Esophagus (tissue), 2 donors: ENCODE measurements at regions not wholly inside any gene's neighbourhood (a gene's known extent, or its start where the extent isn't known, plus 50 kb on each side); places are given as distances from the start of the nearest gene placed in this dataset.

Experiments used
- H3K27ac ChIP-seq, 2 donors: one replicate each; pipeline ENCODE4 v1.5.1; 2013; ENCODE audit warnings: low read depth in 2 of 2, mild to moderate bottlenecking in 2 of 2, inconsistent platforms in 1 of 2, low read length in 1 of 2, moderate library complexity in 1 of 2
- H3K27me3 ChIP-seq, 2 donors: one replicate each; pipeline ENCODE4 v1.6.1; 2013; ENCODE audit warnings: low read length in 2 of 2, control low read depth in 1 of 2, mild to moderate bottlenecking in 1 of 2; ENCODE audit not compliant: insufficient read depth in 2 of 2, control insufficient read depth in 1 of 2
- H3K36me3 ChIP-seq, 2 donors: one replicate each; pipeline ENCODE4 v1.6.1; 2013; ENCODE audit warnings: low read length in 1 of 2; ENCODE audit not compliant: control insufficient read depth in 2 of 2, insufficient read depth in 2 of 2
- H3K4me1 ChIP-seq, 2 donors: one replicate each; pipeline ENCODE4 v1.6.1; 2013; ENCODE audit warnings: low read length in 1 of 2; ENCODE audit not compliant: control insufficient read depth in 2 of 2, insufficient read depth in 2 of 2
- H3K4me3 ChIP-seq, 2 donors: one replicate each; pipeline ENCODE4 v1.5.1; 2013; ENCODE audit warnings: low read length in 2 of 2, mild to moderate bottlenecking in 2 of 2, low read depth in 1 of 2, moderate library complexity in 1 of 2
- H3K9me3 ChIP-seq, 2 donors: one replicate each; pipeline ENCODE4 v1.6.1; 2013; ENCODE audit warnings: mild to moderate bottlenecking in 2 of 2, low read depth in 1 of 2, low read length in 1 of 2, moderate library complexity in 1 of 2; ENCODE audit not compliant: control insufficient read depth in 2 of 2, insufficient read depth in 1 of 2
- WGBS, 2 donors: extraction: QIAGEN DNeasy Blood & Tissue Kit; methylation state at CpG; one replicate each; pipeline ENCODE4 v1.1.7; 2013; 5-methylcytosine and 5-hydroxymethylcytosine counted together
- donor health status: healthy with polysubstance abuse.
- donor health status: Bipolar disorder and iron deficiency.

DNA sequence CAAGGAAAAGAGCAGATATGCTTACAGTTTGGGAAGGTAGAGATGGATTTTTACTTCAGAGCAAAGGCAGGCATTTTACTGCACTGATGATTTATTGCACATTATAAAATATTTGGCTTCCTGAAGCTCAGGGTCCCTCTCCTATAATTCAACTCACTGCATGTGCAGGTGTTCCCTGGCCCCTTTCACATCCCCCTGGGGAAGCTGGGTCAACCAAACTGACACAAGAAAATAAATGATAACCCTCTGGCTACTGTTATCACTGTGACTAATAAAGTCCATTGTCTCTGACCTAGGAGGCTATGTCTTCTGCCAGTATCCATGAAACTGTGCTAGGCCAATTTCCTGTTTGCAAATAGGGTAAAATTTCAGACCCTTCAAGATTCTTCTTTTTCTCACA, 163.1 kb downstream of the ARL6IP6 start:
- Histone ChIP-seq H3K27me3 (no peaks in the 10 kb centered on the region), H3K4me1 (peaks cover 0 to 2% of the 10 kb centered on the region in 2 donors), H3K27ac (no peak overlapping the region), H3K4me3 (no peak overlapping the region), H3K9me3 (no peaks in the 10 kb centered on the region), H3K36me3 (no peaks in the 10 kb centered on the region)

DNA sequence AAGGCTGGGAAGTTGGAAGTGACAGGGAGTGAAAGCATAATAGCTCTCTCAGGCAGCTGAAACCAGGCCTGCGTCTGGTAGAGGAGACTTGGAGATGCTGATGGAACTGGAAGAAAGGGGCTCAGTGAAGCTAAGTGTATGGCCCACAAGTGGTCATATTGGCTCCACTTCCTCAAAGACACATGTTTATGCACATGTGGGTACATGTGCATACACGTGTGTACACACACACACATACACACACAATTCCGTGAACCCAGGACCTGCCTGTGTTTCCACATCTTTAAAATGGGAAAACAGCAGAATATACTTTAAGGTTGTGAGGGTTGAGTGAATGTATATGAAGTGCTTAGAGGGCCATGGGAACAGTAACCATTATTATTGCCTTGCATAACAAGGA, 160.9 kb downstream of the ARL6IP6 start:
- H3K36me3 ChIP-seq, result no peaks in the 10 kb centered on the region
- H3K27ac ChIP-seq, result no peak overlapping the region
- peaks cover 2% of the 10 kb centered on the region in 2 donors for H3K4me1 ChIP-seq
- 84 to 88% methylated on average over 3 of the region's 3 CpGs for WGBS, 2 donors
- no peak overlapping the region for H3K4me3 ChIP-seq
- H3K27me3 ChIP-seq, result no peaks in the 10 kb centered on the region
- H3K9me3 ChIP-seq, result no peaks in the 10 kb centered on the region

DNA sequence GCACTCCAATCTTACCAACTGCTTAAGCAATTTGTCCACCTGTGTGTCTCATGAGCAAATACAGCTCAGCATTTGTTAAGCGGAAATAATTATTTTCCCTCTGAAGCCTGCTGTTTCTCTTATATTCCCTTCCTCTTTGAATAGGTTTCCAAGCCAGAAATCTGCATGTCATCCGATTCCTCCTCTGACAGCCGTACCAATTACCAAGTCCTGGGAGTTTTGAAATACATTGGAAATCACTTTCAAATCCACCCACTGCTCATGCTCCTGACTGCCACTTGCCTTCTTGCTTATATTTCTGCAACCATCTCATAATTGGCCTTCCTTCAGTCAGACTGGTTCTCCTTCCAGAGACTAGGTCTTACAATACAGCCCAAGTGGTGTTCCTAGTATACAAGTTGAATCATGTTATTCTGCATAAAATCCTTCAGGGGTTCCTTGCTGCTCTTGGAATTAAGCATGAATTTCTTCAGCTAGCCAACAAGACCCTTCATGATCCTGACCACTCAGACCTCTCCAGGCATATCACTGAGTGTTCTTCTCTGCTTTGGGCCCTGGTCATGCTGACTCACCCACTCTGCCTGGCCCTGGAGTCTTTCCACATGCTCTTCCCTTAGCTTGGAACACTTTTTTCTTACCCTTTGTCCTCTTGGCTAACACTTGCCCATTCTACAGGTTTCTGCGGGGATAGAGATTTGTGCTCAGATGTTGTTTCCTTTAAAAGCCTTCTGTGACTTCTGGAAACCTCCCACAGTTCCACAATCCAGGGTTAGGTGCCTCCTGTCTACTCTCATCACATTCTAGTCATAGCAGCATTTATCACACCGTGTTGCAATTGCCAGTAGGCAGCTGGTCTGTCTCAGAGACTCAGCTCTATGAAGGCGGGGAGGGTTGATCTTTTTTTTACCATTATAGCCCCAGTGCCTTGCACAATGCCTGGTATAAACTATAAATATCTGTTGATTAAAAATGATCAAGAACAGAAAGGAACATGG, 157.6 kb downstream of the ARL6IP6 start:
- H3K27ac ChIP-seq, result peak overlapping the region in 1 of 2 donors; percentile 33
- no peaks in the 10 kb centered on the region for H3K36me3 ChIP-seq
- H3K4me1 ChIP-seq, result peaks cover 2% of the 10 kb centered on the region in 2 donors
- 49 to 58% methylated on average over 6 of the region's 6 CpGs for WGBS, 2 donors
- no peak overlapping the region for H3K4me3 ChIP-seq
- no peaks in the 10 kb centered on the region for H3K27me3 ChIP-seq
- no peaks in the 10 kb centered on the region for H3K9me3 ChIP-seq

DNA sequence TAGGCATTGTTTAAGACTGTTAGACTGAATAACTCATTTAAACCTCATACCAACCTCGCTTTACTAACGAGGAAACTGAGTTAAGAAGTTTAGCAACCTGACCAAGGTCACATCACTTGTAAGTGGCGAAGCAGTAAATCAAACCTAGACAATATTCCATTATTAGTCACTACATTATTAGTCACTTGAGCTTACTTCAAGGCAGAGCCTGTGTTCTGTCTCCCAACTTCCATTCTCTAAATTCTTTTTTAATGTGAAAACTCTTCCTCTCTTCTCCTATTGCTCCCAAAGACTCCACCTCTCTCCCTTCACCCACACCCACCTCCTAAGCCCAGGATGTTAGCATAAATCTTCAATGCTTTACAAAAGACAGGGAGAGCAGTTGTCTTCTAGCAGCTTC, 156.5 kb downstream of the ARL6IP6 start:
- Histone ChIP-seq H3K4me1 (peaks cover 2% of the 10 kb centered on the region in 2 donors), H3K27me3 (no peaks in the 10 kb centered on the region), H3K4me3 (no peak overlapping the region), H3K9me3 (no peaks in the 10 kb centered on the region), H3K36me3 (no peaks in the 10 kb centered on the region), H3K27ac (no peak overlapping the region)
- 67 to 71% methylated on average over 3 of the region's 3 CpGs for WGBS, 2 donors

DNA sequence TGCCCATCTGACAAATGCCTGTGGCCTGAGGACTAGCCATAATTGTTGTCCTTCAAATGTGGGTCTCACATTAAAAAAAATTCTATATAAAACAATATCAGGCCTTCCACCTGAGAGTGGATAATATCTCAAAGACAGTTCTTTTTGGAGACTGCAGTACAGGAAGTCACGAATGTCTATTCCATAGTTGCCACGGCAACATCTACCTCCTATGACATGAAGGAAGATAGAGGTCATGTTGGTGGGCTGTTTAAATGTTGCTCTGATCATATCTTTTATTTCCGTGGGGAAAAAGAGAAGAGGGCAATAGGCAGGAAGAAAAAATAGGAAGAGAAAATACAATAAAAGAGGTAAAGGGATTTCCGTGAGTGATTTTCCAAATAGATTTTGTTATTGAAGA, 151.8 kb downstream of the ARL6IP6 start:
- H3K4me3 ChIP-seq, result no peak overlapping the region
- H3K27ac ChIP-seq, result no peak overlapping the region
- WGBS, 2 donors, result 81 to 87% methylated on average over 4 of the region's 4 CpGs
- H3K36me3 ChIP-seq, result no peaks in the 10 kb centered on the region
- no peaks in the 10 kb centered on the region for H3K9me3 ChIP-seq
- H3K4me1 ChIP-seq, result no peaks in the 10 kb centered on the region
- no peaks in the 10 kb centered on the region for H3K27me3 ChIP-seq

DNA sequence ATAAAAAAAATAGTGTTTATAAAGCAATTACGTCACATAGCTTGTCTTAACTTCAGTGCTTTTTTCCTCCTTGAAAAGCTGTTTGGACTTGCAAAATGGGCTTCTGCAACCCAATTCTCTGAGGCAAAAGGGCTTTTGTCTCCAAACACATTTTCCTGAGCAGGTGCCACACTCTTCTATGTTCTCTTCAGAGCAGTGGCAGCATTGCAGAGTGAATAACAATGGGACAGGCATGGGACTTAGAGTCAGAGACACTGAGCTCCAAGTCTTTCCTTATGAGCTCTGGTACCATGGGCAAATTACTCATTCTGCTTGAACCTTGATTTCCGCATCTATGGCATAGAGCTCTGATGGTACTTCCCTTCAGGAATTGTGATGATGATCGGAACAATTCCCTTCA, 149.0 kb downstream of the ARL6IP6 start:
- Histone ChIP-seq H3K4me1 (no peaks in the 10 kb centered on the region), H3K27ac (no peak overlapping the region), H3K4me3 (no peak overlapping the region), H3K27me3 (no peaks in the 10 kb centered on the region), H3K36me3 (no peaks in the 10 kb centered on the region), H3K9me3 (no peaks in the 10 kb centered on the region)
- 55 to 80% methylated on average over 3 of the region's 3 CpGs for WGBS, 2 donors

DNA sequence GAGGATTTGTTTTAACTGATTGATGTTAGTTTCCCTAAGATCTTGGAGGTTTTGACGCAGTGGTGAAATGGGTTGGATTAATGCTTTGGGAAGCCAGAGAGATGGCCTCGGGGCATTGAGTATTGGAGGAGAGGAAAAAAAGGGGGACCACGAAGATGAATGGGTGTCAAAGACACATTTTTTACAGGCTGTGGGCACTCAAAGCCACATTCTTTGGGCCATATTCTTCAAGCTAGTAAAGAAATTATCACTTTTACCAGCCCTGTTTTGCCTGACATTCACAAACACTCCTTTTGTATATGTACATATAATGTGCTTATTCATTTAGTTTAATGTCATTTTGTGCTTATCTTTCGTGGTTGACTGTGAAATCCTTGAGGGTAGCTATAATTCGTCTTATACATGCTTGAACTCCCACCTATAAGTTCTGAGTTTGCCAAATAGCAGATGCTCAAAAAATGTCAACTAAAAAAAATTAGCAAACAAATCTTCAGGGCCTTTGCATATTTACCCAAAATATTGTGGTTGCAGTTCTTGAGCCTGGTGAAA, 146.3 kb downstream of the ARL6IP6 start:
- 50 to 54% methylated on average over 5 of the region's 5 CpGs for WGBS, 2 donors
- Histone ChIP-seq H3K36me3 (no peaks in the 10 kb centered on the region), H3K27me3 (no peaks in the 10 kb centered on the region), H3K4me1 (no peaks in the 10 kb centered on the region), H3K9me3 (no peaks in the 10 kb centered on the region), H3K4me3 (no peak overlapping the region), H3K27ac (no peak overlapping the region)

DNA sequence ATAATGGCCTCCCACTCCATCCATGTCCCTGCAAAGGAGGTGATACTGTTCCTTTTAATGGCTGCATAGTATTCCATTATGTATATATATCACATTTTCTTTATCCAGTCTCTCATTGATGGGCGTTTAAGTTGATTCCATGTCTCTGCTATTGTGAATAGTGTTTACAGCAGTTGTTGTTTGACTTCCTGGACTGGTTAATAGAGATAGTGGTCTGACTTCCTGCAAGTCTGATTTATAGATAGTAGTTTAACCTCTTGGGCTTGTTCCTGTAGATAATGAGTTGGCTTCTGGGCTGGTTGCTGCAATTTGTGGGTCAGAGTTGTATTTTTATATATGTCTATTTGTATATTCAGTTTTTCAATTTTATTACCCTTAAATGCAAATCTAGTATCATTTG, 145.4 kb downstream of the ARL6IP6 start:
- H3K27ac ChIP-seq, result no peak overlapping the region

DNA sequence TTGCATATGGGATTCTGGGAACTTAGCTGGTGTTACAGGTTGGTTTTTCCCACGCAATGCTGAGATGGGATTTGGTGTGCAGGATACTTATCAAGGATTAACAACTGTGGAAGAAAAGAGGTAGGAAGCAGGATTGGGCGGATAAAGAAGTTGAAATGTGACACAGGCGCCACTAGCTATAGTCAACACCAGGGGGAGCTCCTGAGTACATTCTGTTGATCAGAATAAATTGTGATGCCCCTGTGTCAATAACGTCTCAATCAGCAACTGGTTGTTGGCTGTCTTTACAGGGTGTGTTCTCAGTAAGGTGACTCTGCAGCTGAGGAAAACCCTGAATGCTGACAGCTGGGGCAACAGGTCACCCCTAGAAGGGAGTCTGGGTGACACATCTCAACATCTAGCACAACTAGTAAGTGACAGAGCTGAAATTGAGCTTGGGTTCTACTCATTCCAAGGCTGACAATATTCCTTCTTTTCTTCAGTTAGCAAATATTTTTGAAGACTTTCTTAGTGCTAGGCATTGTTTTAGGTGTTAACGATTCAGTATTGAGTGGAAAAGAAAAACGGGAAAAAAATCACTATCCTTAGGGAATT, 143.0 kb downstream of the ARL6IP6 start:
- Histone ChIP-seq H3K27ac (no peak overlapping the region), H3K4me1 (no peaks in the 10 kb centered on the region), H3K4me3 (no peak overlapping the region), H3K36me3 (no peaks in the 10 kb centered on the region), H3K9me3 (no peaks in the 10 kb centered on the region), H3K27me3 (no peaks in the 10 kb centered on the region)
- 58 to 65% methylated on average over 6 of the region's 6 CpGs for WGBS, 2 donors

More for the DNA sequence above, 145.4 kb downstream of the ARL6IP6 start:
- no peak overlapping the region for H3K4me3 ChIP-seq
- H3K9me3 ChIP-seq, result no peaks in the 10 kb centered on the region
- no peaks in the 10 kb centered on the region for H3K4me1 ChIP-seq
- no peaks in the 10 kb centered on the region for H3K27me3 ChIP-seq
- H3K36me3 ChIP-seq, result no peaks in the 10 kb centered on the region
- WGBS, 2 donors, result 78 to 79% methylated on average over 1 of the region's 1 CpG
